Spleen (tissue), 7 donors: ENCODE measurements at regions not wholly inside any gene's neighbourhood (a gene's known extent, or its start where the extent isn't known, plus 50 kb on each side); places are given as distances from the start of the nearest gene placed in this dataset.
"Not testable (repeated sequence)": the region's sequence is repeated elsewhere in the genome, so short reads cannot be mapped to it uniquely, and the experiment has no call there.

Experiments
- CTCF ChIP-seq, 11 experiments: fragments of 200-600 bp in 7 of 11; fragments of 450-650 bp in 4 of 11; sonication (generic) in 4 of 11; IDR thresholded peaks in 8 of 11; conservative IDR thresholded peaks in 3 of 11; 1 replicate in 7 of 11; 2 replicates in 4 of 11; pipeline versions ENCODE4 v1.4.0 to v1.8.0; 2016 to 2021; ENCODE audit warnings: antibody characterized with exemption in 11 of 11, inconsistent platforms in 4 of 11, mild to moderate bottlenecking in 1 of 11
- POLR2A ChIP-seq, 3 donors: fragments of 450-650 bp; IDR thresholded peaks; one replicate each; pipeline ENCODE4 v1.5.1; 2017; ENCODE audit warnings: antibody characterized with exemption in 3 of 3, mild to moderate bottlenecking in 1 of 3
- POLR2AphosphoS5 ChIP-seq, 3 donors: sonication (generic); formaldehyde crosslinking; IDR thresholded peaks; one replicate each; pipeline ENCODE4 v1.5.1; 2017; ENCODE audit warnings: antibody characterized with exemption in 3 of 3
- donor health status: DM: no; HTN: no; CAD: no; lungs with moderate emphysema.
- donor health status: DM: no; HTN: no; CAD: no.
- donor health status: DM: no; HTN: no; CAD: no.

- TF ChIP-seq CTCF (IDR thresholded peaks at IDR 0.05 in 8 of 11, conservative IDR thresholded peaks at IDR 0.05 in 3 of 11); POLR2A (IDR thresholded peaks at IDR 0.05); POLR2AphosphoS5 (IDR thresholded peaks at IDR 0.05): not testable (repeated sequence)
Observed at GRCh38 chr2:111278133-111278532, 157.4 kb downstream of the BCL2L11 start.
